ENCODE measurements at regions not wholly inside any gene's neighbourhood (a gene's known extent, or its start where the extent isn't known, plus 50 kb on each side); places are given as distances from the start of the nearest gene placed in this dataset.
"Not testable (repeated sequence)": the region's sequence is repeated elsewhere in the genome, so short reads cannot be mapped to it uniquely, and the experiment has no call there.

DNA sequence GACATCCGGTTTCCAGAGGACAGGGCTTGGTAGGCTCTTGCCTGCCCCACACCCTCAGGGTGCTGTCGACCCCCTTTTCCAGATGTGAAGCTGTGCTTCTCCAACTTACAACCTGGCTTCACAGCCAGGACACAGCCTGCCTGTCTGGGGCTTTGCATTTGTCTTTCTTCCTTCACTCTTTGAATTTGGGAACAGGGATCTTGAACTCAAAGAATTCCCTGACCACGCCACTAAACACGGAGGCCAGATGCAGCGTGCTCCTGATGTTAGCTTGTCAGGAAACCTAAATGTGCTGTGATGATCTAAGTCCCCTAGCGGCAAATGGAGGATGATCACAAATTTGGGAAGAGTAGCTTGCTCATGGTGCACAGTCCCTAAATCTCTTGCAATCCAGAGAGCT lies 244.8 kb upstream of the RGMA start:
- TF ChIP-seq, protein P1, sequence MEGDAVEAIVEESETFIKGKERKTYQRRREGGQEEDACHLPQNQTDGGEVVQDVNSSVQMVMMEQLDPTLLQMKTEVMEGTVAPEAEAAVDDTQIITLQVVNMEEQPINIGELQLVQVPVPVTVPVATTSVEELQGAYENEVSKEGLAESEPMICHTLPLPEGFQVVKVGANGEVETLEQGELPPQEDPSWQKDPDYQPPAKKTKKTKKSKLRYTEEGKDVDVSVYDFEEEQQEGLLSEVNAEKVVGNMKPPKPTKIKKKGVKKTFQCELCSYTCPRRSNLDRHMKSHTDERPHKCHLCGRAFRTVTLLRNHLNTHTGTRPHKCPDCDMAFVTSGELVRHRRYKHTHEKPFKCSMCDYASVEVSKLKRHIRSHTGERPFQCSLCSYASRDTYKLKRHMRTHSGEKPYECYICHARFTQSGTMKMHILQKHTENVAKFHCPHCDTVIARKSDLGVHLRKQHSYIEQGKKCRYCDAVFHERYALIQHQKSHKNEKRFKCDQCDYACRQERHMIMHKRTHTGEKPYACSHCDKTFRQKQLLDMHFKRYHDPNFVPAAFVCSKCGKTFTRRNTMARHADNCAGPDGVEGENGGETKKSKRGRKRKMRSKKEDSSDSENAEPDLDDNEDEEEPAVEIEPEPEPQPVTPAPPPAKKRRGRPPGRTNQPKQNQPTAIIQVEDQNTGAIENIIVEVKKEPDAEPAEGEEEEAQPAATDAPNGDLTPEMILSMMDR (IDR thresholded peaks at IDR 0.05; ENCODE audit: low read depth, low read length), result no peak
- no peak for DNase-seq (ENCODE audit: low read depth, low spot score)
- H3K4me3 ChIP-seq (ENCODE audit: low read depth, low read length), result no peak overlapping the region
- in situ Hi-C loops (cut with HindIII; ENCODE audit: low sequenced_read_pairs), result no loop called here

DNA sequence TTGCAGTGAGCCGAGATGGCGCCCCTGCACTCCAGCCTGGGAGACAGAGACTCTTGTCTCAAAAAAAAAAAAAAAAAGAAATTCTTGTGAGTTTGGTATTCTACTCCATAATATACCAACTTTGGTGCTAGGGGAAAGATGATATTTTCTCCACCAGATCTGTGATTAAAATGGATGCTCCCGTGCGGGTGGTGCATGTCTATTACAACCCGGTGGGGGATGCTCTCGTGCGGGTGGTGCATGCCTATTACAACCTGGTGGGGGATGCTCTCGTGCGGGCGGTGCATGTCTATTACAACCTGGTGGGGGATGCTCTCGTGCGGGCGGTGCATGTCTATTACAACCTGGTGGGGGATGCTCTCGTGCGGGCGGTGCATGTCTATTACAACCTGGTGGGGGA lies 244.1 kb upstream of the RGMA start:
- H3K4me3 ChIP-seq (ENCODE audit: low read depth, low read length); in situ Hi-C loops (cut with HindIII; ENCODE audit: low sequenced_read_pairs); DNase-seq (ENCODE audit: low read depth, low spot score): not testable (repeated sequence)

DNA sequence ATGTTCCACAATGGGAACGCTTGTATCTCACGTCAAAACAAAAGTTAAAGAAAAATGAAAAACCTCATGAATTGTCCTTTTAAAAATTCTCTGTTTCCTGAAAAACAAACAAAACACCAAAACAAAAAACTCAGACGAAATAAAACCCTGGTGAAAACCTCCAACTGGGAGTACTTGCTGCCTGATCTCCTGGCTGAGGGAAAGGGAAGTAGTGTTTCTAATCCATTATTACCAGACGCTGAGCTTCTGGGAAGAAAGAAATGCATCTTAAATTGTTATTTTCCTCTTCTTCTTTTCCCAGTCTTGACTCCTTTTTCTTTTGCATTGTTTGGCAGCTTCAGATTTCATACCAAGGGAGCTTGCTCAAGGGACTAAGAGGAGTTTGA lies 243.2 kb upstream of the RGMA start:
- in situ Hi-C loops (cut with HindIII; ENCODE audit: low sequenced_read_pairs), result no loop called here
- no peak overlapping the region for H3K4me3 ChIP-seq (ENCODE audit: low read depth, low read length)
- TF ChIP-seq, protein P1 (IDR thresholded peaks at IDR 0.05; ENCODE audit: low read depth, low read length), result no peak

DNA sequence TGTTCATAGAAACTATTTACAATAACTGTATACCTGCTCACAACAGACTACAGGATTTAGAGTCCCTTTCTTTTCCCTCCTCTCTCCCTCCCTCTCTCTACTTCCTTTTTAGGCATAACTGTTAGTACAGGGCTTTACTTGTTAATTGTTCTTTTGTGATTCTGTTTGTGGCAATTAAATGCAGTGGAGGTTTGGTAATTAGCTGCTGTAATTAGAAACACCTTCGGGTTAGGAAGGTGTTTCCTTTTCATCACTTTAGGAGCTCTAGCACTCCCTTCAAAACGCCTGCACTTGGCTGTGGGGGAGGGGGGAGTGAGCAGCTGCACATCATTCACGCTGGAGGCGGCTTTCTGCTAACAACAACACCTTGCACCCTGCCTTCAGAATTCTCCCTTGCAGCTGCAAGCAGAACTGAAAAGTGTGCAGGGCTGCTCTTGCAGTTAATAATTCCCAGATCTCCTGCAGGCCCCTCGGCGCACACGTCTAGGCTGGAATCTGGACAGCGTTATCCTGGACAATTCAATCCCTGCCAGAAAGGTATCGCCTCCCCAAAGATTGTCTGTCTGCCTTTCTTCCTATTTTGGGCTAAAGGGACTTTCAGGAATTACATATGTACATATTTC lies 242.6 kb upstream of the RGMA start:
- in situ Hi-C loops (cut with HindIII; ENCODE audit: low sequenced_read_pairs), result no loop called here
- DNase-seq (ENCODE audit: low read depth, low spot score), result no peak
- TF ChIP-seq, protein P1 (IDR thresholded peaks at IDR 0.05; ENCODE audit: low read depth, low read length), result no peak
- H3K4me3 ChIP-seq (ENCODE audit: low read depth, low read length), result no peak overlapping the region

More for the DNA sequence above, 243.2 kb upstream of the RGMA start:
- no peak for DNase-seq (ENCODE audit: low read depth, low spot score)

DNA sequence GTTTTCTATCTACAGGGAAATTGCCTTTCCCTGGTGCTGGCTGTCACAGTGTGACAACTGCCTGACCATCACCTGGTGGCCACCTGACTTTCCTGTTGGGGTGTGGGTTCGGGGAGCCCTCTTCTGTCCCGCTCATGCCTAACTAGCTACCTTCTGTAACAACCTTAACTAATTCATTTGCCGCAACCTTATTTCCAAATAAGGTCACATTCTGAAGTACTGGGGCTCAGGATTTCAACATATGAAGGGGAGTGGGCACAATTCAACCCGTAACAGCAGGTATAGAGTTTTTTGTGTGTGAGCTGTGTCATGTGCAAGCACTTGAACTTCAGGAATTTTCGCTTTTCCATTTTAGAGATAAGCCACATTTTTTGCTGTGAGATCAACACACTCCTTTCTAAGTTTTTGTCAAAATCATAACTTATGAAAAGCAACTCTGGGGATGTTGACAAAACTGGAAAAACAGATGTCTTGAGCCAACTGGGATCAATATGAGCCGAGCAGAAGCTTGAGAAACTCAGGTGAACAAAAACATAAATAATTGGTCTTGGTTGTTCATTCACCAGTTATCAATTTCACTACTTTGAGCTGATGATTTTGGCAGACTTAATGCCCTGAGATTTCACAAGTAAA lies 242.0 kb upstream of the RGMA start:
- DNase-seq (ENCODE audit: low read depth, low spot score), result no peak
- no peak overlapping the region for H3K4me3 ChIP-seq (ENCODE audit: low read depth, low read length)
- in situ Hi-C loops (cut with HindIII; ENCODE audit: low sequenced_read_pairs), result no loop called here
- TF ChIP-seq, protein P1 (IDR thresholded peaks at IDR 0.05; ENCODE audit: low read depth, low read length), result no peak

DNA sequence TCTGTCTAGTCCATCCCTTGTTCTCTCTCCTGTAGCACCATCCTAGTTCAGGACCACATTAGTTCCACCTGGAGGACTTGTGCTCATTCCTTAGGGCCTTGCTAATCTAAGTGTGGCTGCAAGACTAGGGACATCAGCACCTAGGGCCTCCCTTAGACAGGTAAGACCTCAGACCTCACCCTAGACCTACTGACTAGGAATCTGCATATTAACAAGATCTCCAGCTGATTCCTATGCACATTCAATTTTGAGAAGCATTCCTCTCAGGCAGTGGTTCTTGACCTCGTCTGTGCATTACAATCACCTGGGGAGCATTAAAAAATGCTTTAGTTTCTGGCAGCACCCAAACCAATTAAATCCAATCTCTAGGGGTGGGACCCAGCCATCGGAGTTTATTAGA lies 238.4 kb upstream of the RGMA start:
- no peak overlapping the region for H3K4me3 ChIP-seq (ENCODE audit: low read depth, low read length)
- TF ChIP-seq, protein P1 (IDR thresholded peaks at IDR 0.05; ENCODE audit: low read depth, low read length), result no peak
- in situ Hi-C loops (cut with HindIII; ENCODE audit: low sequenced_read_pairs), result no loop called here
- DNase-seq (ENCODE audit: low read depth, low spot score), result no peak

DNA sequence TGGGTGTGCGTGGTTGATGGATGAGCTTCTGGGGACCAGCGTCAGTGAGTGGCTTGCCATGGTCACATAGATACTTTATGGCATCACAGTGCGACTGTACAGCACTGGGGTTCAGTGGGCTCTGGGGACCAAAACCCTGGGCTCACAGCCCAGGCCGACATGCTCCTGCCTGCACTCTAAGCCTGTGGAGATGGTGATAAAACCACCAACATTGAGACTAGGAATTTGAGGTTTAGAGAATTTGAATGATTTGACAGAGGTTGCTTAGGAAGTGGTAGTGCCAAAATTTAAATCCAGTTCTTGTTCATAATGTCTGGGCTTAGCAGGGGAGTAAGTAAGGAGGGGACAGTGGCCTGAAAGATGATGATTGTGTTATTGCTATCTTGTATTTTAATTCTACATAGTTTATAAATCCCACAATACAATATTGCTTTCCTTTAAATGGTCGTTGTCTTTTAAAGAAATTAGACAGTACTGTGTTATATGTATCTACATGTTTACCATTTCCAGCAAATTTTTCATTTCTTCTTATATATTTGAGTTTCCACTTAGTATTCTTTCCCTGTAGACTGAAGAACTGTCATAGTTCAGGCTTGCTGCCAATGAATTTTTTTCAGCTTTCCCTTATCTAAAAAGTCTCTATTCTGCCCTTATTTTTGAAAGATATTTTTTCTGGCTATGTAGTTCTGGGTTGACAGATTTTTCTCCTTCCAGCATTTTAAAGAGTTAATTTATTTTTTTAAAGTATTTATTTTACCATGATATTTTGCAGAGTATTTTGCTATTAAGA lies 235.4 kb upstream of the RGMA start:
- TF ChIP-seq, protein P1 (IDR thresholded peaks at IDR 0.05; ENCODE audit: low read depth, low read length), result no peak
- no peak for DNase-seq (ENCODE audit: low read depth, low spot score)
- H3K4me3 ChIP-seq (ENCODE audit: low read depth, low read length), result no peak overlapping the region
- in situ Hi-C loops (cut with HindIII; ENCODE audit: low sequenced_read_pairs), result no loop called here
